HL-60 (cell line): ENCODE measurements at regions not wholly inside any gene's neighbourhood (a gene's known extent, or its start where the extent isn't known, plus 50 kb on each side); places are given as distances from the start of the nearest gene placed in this dataset.

Experiments used
- DNase-seq, 2 experiments: peaks; one replicate each; pipeline ENCODE4 v3.0.0-alpha.2; 2010 to 2020; ENCODE audit warnings: low read depth in 1 of 2, low spot score in 1 of 2
- H3K27ac ChIP-seq: fragments of 250-450 bp; sonication (Bioruptor Pico); replicated peaks from 2 replicates; pipeline ENCODE4 v1.5.1; 2020; ENCODE audit warnings: mild to moderate bottlenecking, moderate library complexity
- H3K27me3 ChIP-seq: fragments of 250-450 bp; sonication (Bioruptor Pico); 2 replicates; pipeline ENCODE4 v1.5.1; 2021; ENCODE audit warnings: mild to moderate bottlenecking, moderate library complexity; ENCODE audit not compliant: insufficient read depth, poor library complexity, severe bottlenecking
- H3K4me3 ChIP-seq: replicated peaks from 2 replicates; pipeline ENCODE4 v1.5.1; 2011; ENCODE audit warnings: mild to moderate bottlenecking, control low read depth, low read length; ENCODE audit not compliant: insufficient read depth
- CTCF ChIP-seq: IDR thresholded peaks from one replicate; pipeline ENCODE4 v1.5.1; 2011; ENCODE audit warnings: low read length, control low read depth, inconsistent platforms; ENCODE audit not compliant: insufficient read depth
- GABPA ChIP-seq: IDR thresholded peaks from 2 replicates; pipeline ENCODE4 v1.6.1; 2012; ENCODE audit warnings: low read depth
- POLR2AphosphoS5 ChIP-seq: IDR thresholded peaks from 2 replicates; pipeline ENCODE4 v1.6.1; 2012; ENCODE audit warnings: low read depth
- REST ChIP-seq: IDR thresholded peaks from 2 replicates; pipeline ENCODE4 v1.6.1; 2012; ENCODE audit warnings: low read depth; ENCODE audit not compliant: insufficient replicate concordance
- SPI1 ChIP-seq: IDR thresholded peaks from 2 replicates; pipeline ENCODE4 v1.6.1; 2012; ENCODE audit warnings: low read depth, mild to moderate bottlenecking, borderline replicate concordance

GRCh38 chr2:75344146-75344545, 144.8 kb upstream of the TACR1 start:
- no peak for DNase-seq
- H3K27me3 ChIP-seq: peaks cover 3% of the 10 kb centered on the region
- H3K27ac ChIP-seq: no peak overlapping the region
- H3K4me3 ChIP-seq: no peak overlapping the region
- TF ChIP-seq SPI1: no peak
- TF ChIP-seq GABPA: no peak
- TF ChIP-seq CTCF: no peak
- TF ChIP-seq POLR2AphosphoS5: no peak
- no peak for TF ChIP-seq REST

- TF ChIP-seq CTCF: no peak
- no peak for TF ChIP-seq GABPA
- Histone ChIP-seq H3K27me3 (peaks cover 3% of the 10 kb centered on the region), H3K4me3 (no peak overlapping the region), H3K27ac (no peak overlapping the region)
- DNase-seq: no peak
Observed at GRCh38 chr2:75342504-75343175, 143.3 kb upstream of the TACR1 start.

- DNase-seq: no peak
- Histone ChIP-seq H3K4me3 (no peak overlapping the region), H3K27ac (no peak overlapping the region), H3K27me3 (peaks cover 6% of the 10 kb centered on the region)
- TF ChIP-seq SPI1 (no peak), REST (no peak)
Observed at GRCh38 chr2:75340560-75340959, 141.2 kb upstream of the TACR1 start.

GRCh38 chr2:75338461-75338860, 139.1 kb upstream of the TACR1 start:
- TF ChIP-seq GABPA (no peak), CTCF (no peak), POLR2AphosphoS5 (no peak), REST (no peak), SPI1 (no peak)
- no peak overlapping the region for H3K4me3 ChIP-seq

More at GRCh38 chr2:75338461-75338860, 139.1 kb upstream of the TACR1 start:
- Histone ChIP-seq H3K27me3 (peaks cover 6% of the 10 kb centered on the region), H3K27ac (no peak overlapping the region)
- DNase-seq: no peak
